Osteoblast (primary cell): ENCODE measurements at regions not wholly inside any gene's neighbourhood (a gene's known extent, or its start where the extent isn't known, plus 50 kb on each side); places are given as distances from the start of the nearest gene placed in this dataset.

Experiments used
- DNase-seq: peaks from one replicate; pipeline ENCODE4 v3.0.0; 2011; ENCODE audit warnings: low spot score, mixed read lengths; ENCODE audit not compliant: insufficient read length; ENCODE audit errors: missing footprints
- H2AFZ ChIP-seq: 2 replicates; pipeline ENCODE4 v1.6.0; 2011; ENCODE audit warnings: mild to moderate bottlenecking, low read length
- H3K27ac ChIP-seq: 2 replicates; pipeline ENCODE4 v1.5.1; 2011; ENCODE audit warnings: mild to moderate bottlenecking, low read depth, low read length, moderate library complexity
- H3K27me3 ChIP-seq: 2 replicates; pipeline ENCODE4 v1.6.0; 2012; ENCODE audit warnings: mild to moderate bottlenecking, control low read depth, inconsistent platforms, low read length, moderate library complexity; ENCODE audit not compliant: insufficient read depth
- H3K36me3 ChIP-seq: 2 replicates; pipeline ENCODE4 v1.5.1; 2011; ENCODE audit warnings: mild to moderate bottlenecking, low read length, control low read depth, moderate library complexity; ENCODE audit not compliant: insufficient read depth
- H3K4me1 ChIP-seq: 2 replicates; pipeline ENCODE4 v1.5.1; 2011; ENCODE audit warnings: mild to moderate bottlenecking, low read length, control low read depth, moderate library complexity; ENCODE audit not compliant: insufficient read depth
- H3K4me2 ChIP-seq: 2 replicates; pipeline ENCODE4 v1.6.0; 2011; ENCODE audit warnings: mild to moderate bottlenecking, low read length; ENCODE audit not compliant: insufficient read depth
- H3K4me3 ChIP-seq: fragments of 200-600 bp; sonication (generic); 3 replicates; pipeline ENCODE4 v1.5.1; 2012; ENCODE audit warnings: mild to moderate bottlenecking, low read length, inconsistent platforms; ENCODE audit not compliant: insufficient read depth
- H3K79me2 ChIP-seq: 2 replicates; pipeline ENCODE4 v1.6.0; 2012; ENCODE audit warnings: mild to moderate bottlenecking, low read length, control low read depth, inconsistent platforms; ENCODE audit not compliant: insufficient read depth
- H3K9me3 ChIP-seq: 2 replicates; pipeline ENCODE4 v1.5.1; 2011; ENCODE audit warnings: low read depth, low read length, control low read depth
- H4K20me1 ChIP-seq: 2 replicates; pipeline ENCODE4 v1.6.0; 2012; ENCODE audit warnings: mild to moderate bottlenecking, low read length, control low read depth; ENCODE audit not compliant: insufficient read depth
- CTCF ChIP-seq: IDR thresholded peaks from 2 replicates; pipeline ENCODE4 v1.5.1; 2011; ENCODE audit warnings: mild to moderate bottlenecking, low read depth, low read length, moderate library complexity; ENCODE audit errors: extremely low read depth

DNA sequence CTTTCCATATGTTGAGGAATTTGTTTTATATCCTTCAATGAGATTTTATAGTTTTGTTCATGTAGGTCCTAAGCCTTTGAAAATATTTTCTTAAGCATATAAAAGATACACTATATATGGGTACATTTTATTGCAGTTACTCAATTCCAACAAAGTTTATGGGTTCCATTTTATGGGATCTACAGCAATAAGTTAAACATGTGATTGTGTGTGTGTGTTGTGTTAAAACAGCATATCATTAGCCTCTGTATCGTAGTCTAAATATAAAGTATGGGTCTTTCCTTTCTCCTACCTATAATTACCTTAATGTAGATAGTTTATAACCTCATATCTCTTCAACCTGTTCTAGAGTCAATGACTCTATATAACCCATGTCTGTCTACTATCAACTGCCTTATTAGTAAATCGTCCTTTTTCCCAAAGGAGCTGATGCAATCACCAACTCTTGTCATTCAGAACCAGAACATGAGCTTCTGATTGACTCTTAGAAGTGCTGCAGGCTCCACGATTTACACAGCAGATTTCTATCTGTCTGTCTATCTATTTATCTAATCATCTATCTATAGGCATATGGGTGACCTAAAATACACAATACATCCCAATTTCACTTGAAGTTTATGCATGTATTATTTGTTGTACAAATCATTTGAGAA, 512.6 kb upstream of the CBLB start:
- Histone ChIP-seq H3K4me2 (no peak overlapping the region), H3K27ac (no peak overlapping the region), H3K4me1 (no peaks in the 10 kb centered on the region), H2AFZ (no peak overlapping the region), H3K4me3 (no peak overlapping the region), H3K27me3 (no peaks in the 10 kb centered on the region), H3K79me2 (no peaks in the 10 kb centered on the region), H3K9me3 (no peaks in the 10 kb centered on the region), H4K20me1 (no peaks in the 10 kb centered on the region), H3K36me3 (no peaks in the 10 kb centered on the region)
- no peak for TF ChIP-seq CTCF
- no peak for DNase-seq

GRCh38 chr3:106381939-106382335, 513.1 kb upstream of the CBLB start:
- no peak for DNase-seq
- Histone ChIP-seq H3K79me2 (no peaks in the 10 kb centered on the region), H3K9me3 (no peaks in the 10 kb centered on the region), H3K27me3 (no peaks in the 10 kb centered on the region), H3K4me1 (no peaks in the 10 kb centered on the region), H4K20me1 (no peaks in the 10 kb centered on the region), H3K27ac (no peak overlapping the region), H2AFZ (no peak overlapping the region), H3K36me3 (no peaks in the 10 kb centered on the region), H3K4me3 (no peak overlapping the region), H3K4me2 (no peak overlapping the region)
- TF ChIP-seq CTCF = no peak

DNA sequence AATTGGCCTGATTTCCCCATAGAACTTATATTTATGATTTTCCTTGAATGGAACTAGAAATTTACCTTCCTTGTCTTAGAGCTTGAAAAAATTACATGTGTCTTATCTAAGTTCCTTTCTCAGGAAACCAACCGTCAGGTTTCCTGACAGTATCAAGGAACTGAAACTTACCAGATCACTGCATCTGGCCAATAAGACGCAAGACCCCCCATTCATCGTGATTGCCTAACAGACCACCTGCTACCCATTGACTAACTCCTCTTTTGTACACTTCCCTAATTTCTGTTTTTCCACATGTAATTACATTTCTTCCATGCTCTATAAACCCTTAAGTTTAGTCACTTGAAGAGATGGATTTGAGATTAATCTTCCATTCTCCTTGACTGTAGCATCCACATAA, 517.2 kb upstream of the CBLB start:
- Histone ChIP-seq H3K36me3 (no peaks in the 10 kb centered on the region), H2AFZ (no peak overlapping the region), H3K9me3 (no peaks in the 10 kb centered on the region), H3K4me3 (no peak overlapping the region), H3K79me2 (no peaks in the 10 kb centered on the region), H3K4me2 (no peak overlapping the region), H3K27me3 (no peaks in the 10 kb centered on the region), H3K27ac (no peak overlapping the region), H4K20me1 (no peaks in the 10 kb centered on the region), H3K4me1 (no peaks in the 10 kb centered on the region)
- no peak for DNase-seq
- no peak for TF ChIP-seq CTCF

- no peaks in the 10 kb centered on the region for H3K4me1 ChIP-seq
- no peak for TF ChIP-seq CTCF
- H3K79me2 ChIP-seq = no peaks in the 10 kb centered on the region
- no peak for DNase-seq
- H3K4me3 ChIP-seq = no peak overlapping the region
- no peaks in the 10 kb centered on the region for H3K9me3 ChIP-seq
- no peaks in the 10 kb centered on the region for H4K20me1 ChIP-seq
- H3K27ac ChIP-seq = no peak overlapping the region
- H2AFZ ChIP-seq = no peak overlapping the region
- no peak overlapping the region for H3K4me2 ChIP-seq
- no peaks in the 10 kb centered on the region for H3K27me3 ChIP-seq
- no peaks in the 10 kb centered on the region for H3K36me3 ChIP-seq
Measured at GRCh38 chr3:106392915-106393314, 524.1 kb upstream of the CBLB start.
